ENCODE measurements at regions not wholly inside any gene's neighbourhood (a gene's known extent, or its start where the extent isn't known, plus 50 kb on each side); places are given as distances from the start of the nearest gene placed in this dataset.

GRCh38 chr6:147621263-147621662 is 112.8 kb downstream of the SAMD5 start:
- DNase-seq (ENCODE audit: low read depth in 3 of 3) = no peak

DNA sequence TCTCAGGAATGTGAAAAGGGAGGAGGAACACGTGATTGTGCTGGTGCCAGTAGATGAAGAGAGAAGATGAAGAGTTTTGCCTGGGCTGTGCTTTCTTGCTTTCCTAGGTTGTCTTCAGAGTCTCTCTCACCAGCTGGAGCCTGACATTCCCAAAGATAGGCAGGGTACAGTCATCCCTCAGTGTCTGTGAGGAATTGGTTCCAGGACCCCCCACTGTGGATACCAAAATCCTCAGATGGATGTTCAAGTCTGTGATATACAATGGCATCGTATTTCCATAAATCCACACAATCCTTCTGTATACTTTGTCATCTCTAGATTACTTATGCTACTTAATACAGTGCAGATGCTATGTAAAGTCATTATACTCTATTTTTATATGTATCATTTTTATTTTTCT is 113.5 kb downstream of the SAMD5 start:
- DNase-seq (ENCODE audit: low read depth in 3 of 3) = no peak

DNA sequence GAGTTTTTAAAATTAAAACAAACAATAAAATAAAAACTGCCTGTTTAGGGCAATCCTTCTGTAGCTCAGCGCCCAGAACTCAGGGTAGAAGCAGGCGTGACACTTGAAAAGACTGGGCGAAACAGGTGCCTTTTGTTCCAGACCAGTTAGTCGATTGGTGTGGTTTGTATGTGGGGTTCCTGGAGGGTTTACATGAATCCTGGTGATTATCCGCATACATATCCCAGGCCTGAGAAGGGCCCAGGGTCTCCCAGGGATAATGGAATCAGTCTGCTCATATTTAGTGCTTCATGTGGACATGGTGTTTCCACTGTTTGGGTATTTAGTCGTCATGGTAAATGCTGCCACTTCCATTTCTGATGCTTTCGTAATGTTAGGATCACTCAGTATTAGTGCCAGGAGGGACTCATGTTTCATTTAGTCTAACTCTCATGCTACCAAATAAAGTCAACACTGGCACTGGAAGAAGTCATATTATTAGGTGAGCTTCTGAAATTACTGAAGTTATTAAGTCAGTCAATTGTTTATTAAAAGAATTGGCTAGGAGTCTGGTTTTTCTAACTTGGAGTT is 116.5 kb downstream of the SAMD5 start:
- no peak for DNase-seq (ENCODE audit: low read depth in 3 of 3)

DNA sequence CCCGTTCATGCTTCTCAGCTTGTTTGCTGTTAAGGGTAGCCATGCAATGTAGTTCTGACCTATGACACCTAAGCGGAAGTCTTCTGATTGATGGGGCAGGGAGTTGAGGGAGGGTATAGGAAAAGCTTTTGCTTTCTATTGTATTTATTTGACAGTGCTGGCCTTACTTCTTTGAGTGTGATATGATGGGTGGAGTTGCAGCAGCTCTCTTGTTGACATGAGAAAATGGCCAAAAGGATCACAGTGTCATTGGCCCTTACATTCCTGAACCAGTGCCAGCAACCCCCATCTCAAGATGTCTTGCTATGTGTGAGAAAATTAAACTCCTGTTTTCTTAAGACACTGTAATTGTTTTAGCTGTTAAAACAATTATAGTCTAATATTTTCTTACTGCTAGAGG is 117.5 kb downstream of the SAMD5 start:
- no peak for DNase-seq (ENCODE audit: low read depth in 3 of 3)

DNA sequence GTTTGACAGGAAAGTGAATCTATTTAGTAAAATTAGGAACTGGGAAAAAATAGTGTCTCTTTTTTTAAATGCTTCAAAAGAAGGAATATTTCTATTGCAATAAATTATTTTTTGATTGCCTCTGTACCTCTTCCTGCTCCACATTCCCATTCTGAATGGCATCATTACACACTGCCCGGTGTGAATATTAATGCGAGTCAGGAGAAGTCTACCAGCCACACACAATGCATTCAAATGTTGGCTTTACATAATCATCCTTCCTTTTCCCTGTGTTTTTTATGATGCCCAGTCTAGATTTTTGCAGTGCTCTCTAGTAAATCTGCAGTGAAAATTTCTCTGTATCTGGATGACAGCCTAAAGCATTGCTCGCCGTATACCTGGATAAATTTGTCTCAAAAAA is 118.9 kb downstream of the SAMD5 start:
- DNase-seq (ENCODE audit: low read depth in 3 of 3) = no peak

DNA sequence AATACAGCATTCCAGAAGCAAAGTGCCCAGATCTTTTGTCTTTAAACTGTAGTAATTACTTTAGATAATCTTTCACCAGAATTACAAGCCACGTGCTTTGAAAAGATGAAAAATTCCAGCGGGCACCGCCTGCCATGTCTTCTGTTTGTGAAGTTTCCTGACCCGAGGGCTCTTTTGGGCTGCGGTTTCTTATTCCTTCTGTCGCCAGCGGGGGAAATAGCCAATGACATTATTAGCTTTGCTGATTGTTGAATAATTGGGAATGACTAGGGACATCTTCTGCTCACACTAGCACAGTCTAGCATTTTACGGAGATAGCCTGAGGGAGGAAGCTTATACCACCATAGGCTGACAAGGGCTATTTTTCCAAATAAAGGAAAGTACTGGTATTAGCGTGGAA is 124.7 kb downstream of the SAMD5 start:
- no peak for DNase-seq (ENCODE audit: low read depth in 3 of 3)

- DNase-seq (ENCODE audit: low read depth in 3 of 3) = no peak
Measured at GRCh38 chr6:147637620-147638195, 129.2 kb downstream of the SAMD5 start.

GRCh38 chr6:147639279-147639678 is 130.8 kb downstream of the SAMD5 start:
- DNase-seq (ENCODE audit: low read depth in 3 of 3) = no peak

DNA sequence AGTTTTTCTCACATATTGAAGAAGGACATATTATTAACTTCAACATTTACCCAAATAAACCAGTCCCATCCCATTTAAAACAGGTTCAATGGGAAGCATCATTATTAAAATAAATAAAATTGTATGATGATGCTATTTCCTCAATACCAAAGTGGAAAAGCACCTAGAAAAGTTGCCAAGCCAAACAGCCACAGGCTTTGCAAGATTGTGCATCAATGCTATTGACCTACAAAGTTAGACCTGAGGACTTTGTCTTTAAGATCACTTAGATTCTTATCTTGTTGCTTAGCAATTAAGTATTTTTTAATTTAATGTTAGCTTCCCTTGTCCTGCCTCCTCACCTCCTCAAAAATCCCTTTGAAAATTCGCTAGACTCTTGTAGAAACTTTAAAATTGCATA is 132.1 kb downstream of the SAMD5 start:
- no peak for DNase-seq (ENCODE audit: low read depth in 3 of 3)

GRCh38 chr6:147641511-147641910 is 133.0 kb downstream of the SAMD5 start:
- no peak for DNase-seq (ENCODE audit: low read depth in 3 of 3)

DNA sequence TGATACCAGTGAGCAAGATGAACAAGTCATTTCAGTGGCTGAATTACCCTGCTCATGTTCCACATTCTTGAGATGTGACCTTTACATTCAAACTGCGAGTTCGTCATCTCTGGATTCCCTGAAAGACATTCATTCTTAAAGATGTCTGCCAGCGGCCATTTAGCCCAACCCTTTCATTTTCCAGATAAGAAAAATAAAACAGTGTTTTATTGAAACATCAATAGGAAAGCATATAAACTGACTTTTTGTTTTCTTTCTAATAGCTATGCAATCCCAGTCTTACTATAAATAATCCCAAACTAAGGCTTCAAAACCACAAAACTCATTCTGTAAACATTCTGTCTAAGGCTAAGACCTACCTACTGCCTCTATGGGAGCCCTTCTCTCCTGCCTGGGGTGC is 134.0 kb downstream of the SAMD5 start:
- no peak for DNase-seq (ENCODE audit: low read depth in 3 of 3)

- DNase-seq (ENCODE audit: low read depth in 3 of 3) = no peak
Measured at GRCh38 chr6:147643341-147644200, 135.1 kb downstream of the SAMD5 start.

GRCh38 chr6:147648916-147649315 is 140.4 kb downstream of the SAMD5 start:
- DNase-seq (ENCODE audit: low read depth in 3 of 3) = no peak

DNA sequence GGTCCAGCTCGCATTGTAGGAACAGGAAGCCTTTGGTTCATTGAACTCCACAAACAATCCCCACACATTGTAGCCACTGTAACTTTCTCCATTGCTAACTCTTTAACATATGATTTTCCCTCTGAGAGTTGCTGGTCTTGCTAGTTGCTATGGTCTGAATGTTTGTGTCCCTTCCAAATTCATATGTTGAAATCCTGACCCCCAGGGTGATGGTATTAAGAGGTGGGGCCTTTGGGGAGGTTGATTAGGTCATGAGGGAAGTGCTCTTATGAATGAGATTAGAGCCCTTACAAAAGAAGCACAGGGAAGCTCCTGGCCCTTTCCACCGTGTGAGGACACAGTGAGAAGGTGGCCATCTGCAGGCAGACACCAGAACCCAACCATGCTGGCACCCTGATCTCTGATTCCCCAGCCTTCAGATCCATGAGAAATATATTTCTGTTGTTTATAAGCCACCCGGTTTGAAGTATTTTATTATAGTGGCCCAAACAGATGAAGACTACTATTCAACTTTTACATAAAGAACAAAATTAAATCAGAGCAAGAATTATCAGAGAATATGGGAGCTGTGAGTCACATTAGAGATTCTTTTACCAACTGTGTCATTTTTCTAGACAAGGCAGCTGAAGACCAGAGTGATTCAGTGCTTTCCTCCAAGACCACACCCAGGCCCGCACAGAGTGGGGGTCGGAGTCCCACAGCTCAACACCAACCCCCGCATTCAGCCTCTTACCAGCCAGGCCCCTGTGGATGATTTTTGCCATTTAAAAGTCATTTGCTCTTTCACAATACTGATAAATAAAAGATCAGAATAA is 143.0 kb downstream of the SAMD5 start:
- no peak for DNase-seq (ENCODE audit: low read depth in 3 of 3)

DNA sequence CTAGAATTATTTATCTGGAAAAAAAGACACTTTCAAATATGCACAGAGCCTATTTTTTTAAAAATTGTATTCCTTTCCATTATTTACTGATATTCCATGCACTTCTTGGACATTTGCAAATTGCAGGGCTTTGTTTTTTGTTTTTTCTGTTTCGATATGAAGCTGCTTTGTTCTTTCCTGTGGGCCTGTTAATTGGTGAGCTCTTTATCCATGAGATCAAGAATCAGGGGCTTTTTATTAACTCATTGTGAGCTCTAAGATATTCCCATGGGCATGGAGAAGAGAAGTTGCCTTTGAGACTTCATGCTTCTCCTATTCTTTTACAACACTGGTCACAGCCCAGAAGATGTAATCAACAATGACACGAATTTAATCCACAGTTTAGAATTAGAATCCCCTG is 145.1 kb downstream of the SAMD5 start:
- DNase-seq (ENCODE audit: low read depth in 3 of 3) = no peak

- DNase-seq (ENCODE audit: low read depth in 3 of 3) = no peak
Measured at GRCh38 chr6:147654103-147654845, 145.8 kb downstream of the SAMD5 start.

GRCh38 chr6:147660334-147661311 is 152.1 kb downstream of the SAMD5 start:
- no peak for DNase-seq (ENCODE audit: low read depth in 3 of 3)

DNA sequence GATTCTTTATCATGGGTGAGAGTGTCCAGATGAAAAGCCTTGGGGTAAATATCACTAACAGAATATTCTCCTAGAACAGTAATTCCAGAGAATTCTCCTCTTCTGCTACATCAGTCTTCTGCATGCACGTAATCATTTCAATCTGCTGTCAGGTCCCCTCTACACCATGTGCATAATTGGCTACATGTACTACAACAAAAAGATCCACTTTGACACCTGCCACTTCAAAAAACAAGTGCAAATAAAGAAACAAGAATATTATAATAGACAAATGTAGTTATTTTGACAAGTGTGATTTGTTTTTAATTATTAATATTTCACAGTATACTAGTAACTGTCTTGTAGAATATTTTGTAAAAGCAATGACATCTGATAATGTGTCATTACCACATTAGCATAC is 154.2 kb downstream of the SAMD5 start:
- no peak for DNase-seq (ENCODE audit: low read depth in 3 of 3)

GRCh38 chr6:147664092-147664491 is 155.6 kb downstream of the SAMD5 start:
- no peak for DNase-seq (ENCODE audit: low read depth in 3 of 3)

- DNase-seq (ENCODE audit: low read depth in 3 of 3) = no peak
Measured at GRCh38 chr6:147666255-147666654, 157.8 kb downstream of the SAMD5 start.
